GM21723 (cell line): ENCODE measurements at regions not wholly inside any gene's neighbourhood (a gene's known extent, or its start where the extent isn't known, plus 50 kb on each side); places are given as distances from the start of the nearest gene placed in this dataset.
A peak's percentile ranks its signal among the peaks of the same experiment; 100 is the strongest.
"Not testable (repeated sequence)": the region's sequence is repeated elsewhere in the genome, so short reads cannot be mapped to it uniquely, and the experiment has no call there.

ENCODE experiments used
- ATAC-seq: cut with Tn5 transposase; IDR thresholded peaks from one replicate; pipeline ENCODE4 v1.9.1; 2021; ENCODE audit warnings: mild to moderate bottlenecking, moderate library complexity; ENCODE audit not compliant: unreplicated experiment

DNA sequence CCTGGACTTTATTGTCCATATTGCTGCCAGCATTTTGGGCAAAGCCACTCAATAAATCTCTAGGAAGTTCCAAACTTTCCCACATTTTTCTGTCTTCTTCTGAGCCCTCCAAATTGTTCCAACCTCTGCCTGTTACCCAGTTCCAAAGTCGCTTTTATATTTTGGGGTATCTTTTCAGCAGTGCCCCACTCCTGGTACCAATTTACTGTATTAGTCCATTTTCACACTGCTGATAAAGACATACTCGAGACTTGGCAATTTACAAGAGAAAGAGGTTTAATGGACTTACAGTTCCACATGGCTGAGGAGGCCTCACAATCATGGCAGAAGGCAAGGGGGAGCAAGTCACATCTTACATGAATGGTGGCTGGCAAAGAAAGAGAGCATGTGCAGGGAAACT is 53.4 kb downstream of the AHSP start:
- ATAC-seq, result not testable (repeated sequence)

DNA sequence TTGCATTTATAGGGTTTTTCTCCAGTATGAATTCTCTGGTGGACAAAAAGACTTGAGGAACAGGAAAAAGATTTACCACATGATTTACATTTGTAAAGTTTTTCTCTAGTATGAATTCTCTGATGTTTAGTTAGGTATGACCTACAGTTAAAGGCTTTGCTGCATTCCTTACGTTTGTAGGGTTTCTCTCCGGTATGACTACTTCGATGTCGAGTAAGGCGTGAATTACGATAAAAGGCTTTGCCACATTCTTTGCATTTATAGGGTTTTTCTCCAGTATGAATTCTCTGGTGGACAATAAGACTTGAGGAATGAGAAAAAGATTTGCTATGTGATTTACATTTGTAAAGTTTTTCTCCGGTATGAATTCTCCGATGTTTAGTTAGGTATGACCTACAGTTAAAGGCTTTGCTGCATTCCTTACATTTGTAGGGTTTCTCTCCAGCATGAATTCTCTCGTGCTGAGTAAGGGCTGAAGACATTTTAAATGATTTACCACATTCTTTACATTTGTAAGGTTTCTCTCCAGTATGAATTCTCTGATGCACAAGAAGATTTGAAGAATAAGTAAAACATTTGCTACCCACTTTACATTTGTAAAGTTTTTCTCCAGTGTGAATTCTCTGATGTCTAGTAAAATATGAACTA is 74.2 kb downstream of the AHSP start:
- ATAC-seq, result not testable (repeated sequence)

GRCh38 chr16:31618130-31618529 is 90.4 kb downstream of the AHSP start:
- no peak for ATAC-seq

GRCh38 chr16:31636433-31636832 is 108.7 kb downstream of the AHSP start:
- ATAC-seq, result no peak

- ATAC-seq, result no peak
Observed at GRCh38 chr16:31641279-31641678, 113.6 kb downstream of the AHSP start.

GRCh38 chr16:31655674-31656073 is 128.0 kb downstream of the AHSP start:
- not testable (repeated sequence) for ATAC-seq

DNA sequence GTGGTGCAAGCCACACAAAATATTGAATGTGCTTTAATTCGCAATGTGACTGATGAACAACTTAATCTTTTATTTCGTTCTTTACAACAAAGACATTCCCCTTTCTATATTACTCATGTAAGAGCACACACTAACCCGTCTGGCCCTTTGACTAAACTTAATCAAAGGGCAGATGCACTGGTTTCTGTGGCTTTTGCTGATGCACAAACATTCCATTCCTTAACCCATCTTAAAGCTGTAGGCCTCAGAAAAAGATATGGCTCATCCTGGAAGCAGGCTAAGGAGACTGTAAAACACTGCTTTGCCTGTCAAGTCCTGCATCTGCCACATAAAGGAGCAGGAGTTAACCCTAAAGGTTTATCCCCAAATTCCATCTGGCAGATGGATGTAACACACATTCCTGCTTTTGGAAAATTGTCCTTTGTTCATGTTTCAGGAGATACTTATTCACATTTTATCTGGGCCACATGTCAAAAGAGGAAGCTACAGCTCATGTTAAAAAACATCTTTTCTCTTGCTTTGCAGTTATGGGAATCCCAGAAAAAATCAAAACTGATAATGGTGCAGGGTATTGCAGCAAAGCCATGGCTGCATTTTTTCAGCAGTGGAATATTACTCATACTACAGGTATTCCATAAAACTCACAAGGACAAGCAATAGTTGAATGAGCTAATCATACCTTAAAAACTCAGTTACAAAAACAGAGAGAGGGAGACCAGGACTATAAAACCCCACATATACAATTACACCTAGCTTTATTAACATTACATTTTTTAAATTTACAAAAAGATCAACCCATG is 137.2 kb downstream of the AHSP start:
- ATAC-seq, result no peak

GRCh38 chr16:31674686-31675085 is 147.0 kb downstream of the AHSP start:
- no peak for ATAC-seq

- ATAC-seq, result no peak
Observed at GRCh38 chr16:31676731-31677130, 149.0 kb downstream of the AHSP start.

DNA sequence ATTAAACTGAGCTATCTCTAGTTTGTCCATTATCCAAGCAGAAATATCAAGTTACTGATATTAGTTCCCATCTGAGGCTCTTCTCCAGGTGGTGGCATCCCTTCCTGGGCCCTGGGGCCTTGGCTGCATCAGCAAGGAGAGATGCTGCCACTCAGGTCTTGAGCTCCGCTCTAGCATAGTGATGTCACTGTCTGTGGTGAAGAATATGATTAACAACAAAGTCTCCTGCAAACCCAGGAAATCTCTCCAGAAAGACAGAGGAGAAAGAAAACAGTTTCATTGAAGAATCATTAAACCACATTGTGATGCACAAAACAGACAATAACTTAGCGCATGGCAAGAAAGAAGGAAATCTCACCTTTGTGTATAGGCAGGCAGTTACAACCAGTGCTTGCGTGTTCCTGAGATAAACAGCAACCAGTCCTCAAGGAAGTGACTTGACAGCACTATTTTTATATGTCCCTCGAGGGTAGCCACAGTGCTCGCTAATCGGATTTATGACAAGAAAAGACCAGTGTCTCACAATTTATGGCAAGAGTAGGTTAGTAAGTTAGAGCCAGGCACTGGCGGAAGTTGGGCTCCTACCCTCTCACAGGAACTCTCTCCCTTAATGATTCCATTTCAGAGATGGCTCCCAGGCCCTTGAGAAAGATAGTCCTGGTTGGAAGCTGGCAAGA is 151.1 kb downstream of the AHSP start:
- no peak for ATAC-seq

GRCh38 chr16:31689331-31689730 is 161.6 kb downstream of the AHSP start:
- not testable (repeated sequence) for ATAC-seq

DNA sequence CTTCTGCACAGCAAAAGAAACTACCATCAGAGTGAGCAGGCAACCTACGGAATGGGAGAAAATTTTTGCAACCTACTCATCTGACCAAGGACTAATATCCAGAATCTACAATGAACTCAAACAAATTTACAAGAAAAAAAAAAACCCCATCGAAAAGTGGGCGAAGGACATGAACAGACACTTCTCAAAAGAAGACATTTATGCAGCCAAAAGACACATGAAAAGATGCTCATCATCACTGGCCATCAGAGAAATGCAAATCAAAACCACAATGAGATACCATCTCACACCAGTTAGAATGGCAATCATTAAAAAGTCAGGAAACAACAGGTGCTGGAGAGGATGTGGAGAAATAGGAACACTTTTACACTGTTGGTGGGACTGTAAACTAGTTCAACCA is 164.6 kb downstream of the AHSP start:
- not testable (repeated sequence) for ATAC-seq

- no peak for ATAC-seq
Observed at GRCh38 chr16:31693733-31694132, 166.0 kb downstream of the AHSP start.

- no peak for ATAC-seq
Observed at GRCh38 chr16:31694461-31694860, 166.8 kb downstream of the AHSP start.

GRCh38 chr16:31695667-31696066 is 168.0 kb downstream of the AHSP start:
- peak; percentile 49 for ATAC-seq

DNA sequence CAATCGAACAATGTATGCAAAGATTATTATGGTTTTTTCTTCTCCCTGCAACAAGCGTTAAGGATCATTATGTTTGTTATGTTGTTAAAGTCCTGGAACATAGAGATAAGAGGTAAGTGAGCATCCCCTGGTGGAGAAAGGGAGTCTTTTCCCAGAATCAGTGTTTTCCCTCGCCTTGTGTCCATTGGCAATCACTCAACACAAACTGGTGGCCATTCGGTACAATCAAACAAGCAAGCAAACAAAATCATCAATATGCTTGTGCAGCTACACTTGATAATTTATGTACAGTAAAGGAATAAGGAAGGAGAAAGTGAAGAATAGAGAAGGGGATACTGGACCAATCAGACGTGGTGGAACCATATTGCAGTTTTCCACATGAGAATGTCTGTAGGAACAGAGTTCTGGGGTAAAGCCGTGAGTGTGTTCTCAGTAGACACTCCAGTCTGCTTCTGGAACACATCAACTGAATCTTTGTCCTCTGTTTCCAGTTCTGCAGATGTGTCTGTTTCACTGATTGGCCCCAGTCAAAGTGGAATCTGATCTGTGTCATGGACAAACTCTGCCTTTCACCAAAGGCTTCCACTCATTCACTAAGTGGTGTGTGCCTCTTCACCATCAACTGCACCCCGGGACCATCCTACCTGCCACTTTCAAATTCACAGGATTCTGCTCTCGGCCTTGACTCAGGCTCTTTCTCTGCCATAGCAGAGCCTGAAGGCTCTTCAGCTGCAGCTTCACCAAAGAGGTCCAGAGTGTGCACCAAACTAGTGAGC is 169.5 kb downstream of the AHSP start:
- ATAC-seq, result no peak

DNA sequence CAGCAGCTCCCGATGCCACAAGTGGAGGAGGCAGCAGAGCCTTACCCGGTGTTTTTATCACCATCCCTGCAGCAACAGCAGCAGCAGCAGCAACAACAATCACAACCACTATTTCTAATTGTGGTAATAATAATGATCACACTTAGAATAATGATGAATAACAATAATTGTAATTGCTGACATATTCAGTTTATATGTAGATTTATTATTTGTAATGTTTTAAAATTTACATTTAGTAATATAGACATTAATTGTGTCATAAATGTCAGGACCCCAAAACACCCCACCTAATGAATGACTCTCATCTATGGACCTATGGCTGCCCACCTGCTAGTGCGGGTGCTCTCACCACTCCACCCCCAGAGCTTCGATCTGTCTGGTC is 170.0 kb downstream of the AHSP start:
- no peak for ATAC-seq

GRCh38 chr16:31698901-31699300 is 171.2 kb downstream of the AHSP start:
- no peak for ATAC-seq

DNA sequence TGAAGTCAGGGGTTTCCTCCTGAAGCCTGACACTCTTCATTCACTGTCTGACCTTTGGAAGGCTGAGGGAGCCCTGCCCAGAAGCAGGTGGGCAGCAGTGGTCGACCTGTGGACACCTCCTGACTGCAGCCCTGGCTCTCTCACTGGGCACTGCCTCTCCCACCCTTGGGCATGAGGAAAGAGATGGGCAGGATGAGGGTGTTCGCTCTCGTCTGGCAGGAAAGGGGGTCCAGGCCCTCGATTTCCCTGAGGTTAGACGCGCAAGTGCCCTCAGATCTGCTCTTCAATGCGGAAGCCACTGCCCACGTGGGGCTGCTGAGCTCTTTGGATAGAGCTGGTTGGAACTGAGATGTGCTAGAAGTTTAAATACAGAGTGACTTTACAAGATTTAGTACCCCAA is 171.9 kb downstream of the AHSP start:
- no peak for ATAC-seq

GRCh38 chr16:31700200-31700529 is 172.5 kb downstream of the AHSP start:
- no peak for ATAC-seq
